H1 (cell line): ENCODE measurements at regions not wholly inside any gene's neighbourhood (a gene's known extent, or its start where the extent isn't known, plus 50 kb on each side); places are given as distances from the start of the nearest gene placed in this dataset.

Experiments
- BCL11A ChIP-seq, 2 experiments: IDR thresholded peaks; one replicate each; pipeline ENCODE4 v1.6.1; 2011; ENCODE audit warnings: low read depth in 2 of 2, low read length in 2 of 2, mild to moderate bottlenecking in 2 of 2
- RNF2 ChIP-seq: fragments of 200-900, 300-1000 bp; sonication (generic); IDR thresholded peaks from 2 replicates; pipeline ENCODE4 v1.7.1; 2016; ENCODE audit warnings: borderline replicate concordance, low read depth, mild to moderate bottlenecking, antibody characterized with exemption, low read length; ENCODE audit not compliant: poor library complexity, severe bottlenecking; ENCODE audit errors: missing control alignments
- TF ChIP-seq, protein P1 (sequence below): IDR thresholded peaks from 2 replicates; pipeline ENCODE4 v1.6.1; 2011; ENCODE audit warnings: low read length, improper control_type of control experiment
- TF ChIP-seq, protein P2 (sequence below), 3 experiments: IDR thresholded peaks; 1 replicate in 2 of 3; 2 replicates in 1 of 3; pipeline versions ENCODE4 v1.5.1 to v1.6.1; 2011; ENCODE audit warnings: low read length in 3 of 3, mild to moderate bottlenecking in 3 of 3, inconsistent platforms in 2 of 3, low read depth in 1 of 3, moderate library complexity in 1 of 3; ENCODE audit not compliant: insufficient read depth in 1 of 3; ENCODE audit errors: control extremely low read depth in 1 of 3

DNA sequence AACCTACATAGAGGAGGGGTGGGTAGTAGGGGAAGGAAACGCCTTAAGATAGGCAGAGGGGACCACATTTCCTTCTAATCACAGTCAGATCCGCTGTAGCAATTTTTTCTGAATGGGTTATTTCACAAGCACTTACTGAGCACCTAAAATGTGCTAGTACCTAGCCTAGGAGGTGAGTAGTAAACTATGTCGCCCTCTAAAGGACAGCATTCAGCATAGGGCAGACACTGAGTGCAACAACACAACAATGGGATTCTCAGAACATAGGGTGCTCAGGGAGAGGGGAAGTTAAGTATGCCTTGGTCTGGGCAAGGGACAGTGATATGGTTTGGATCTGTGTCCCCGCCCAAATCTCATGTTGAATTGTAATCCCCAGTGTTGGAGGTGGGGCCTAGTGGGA is 166.1 kb upstream of the RAB6C start (continued):
- TF ChIP-seq, protein P1, sequence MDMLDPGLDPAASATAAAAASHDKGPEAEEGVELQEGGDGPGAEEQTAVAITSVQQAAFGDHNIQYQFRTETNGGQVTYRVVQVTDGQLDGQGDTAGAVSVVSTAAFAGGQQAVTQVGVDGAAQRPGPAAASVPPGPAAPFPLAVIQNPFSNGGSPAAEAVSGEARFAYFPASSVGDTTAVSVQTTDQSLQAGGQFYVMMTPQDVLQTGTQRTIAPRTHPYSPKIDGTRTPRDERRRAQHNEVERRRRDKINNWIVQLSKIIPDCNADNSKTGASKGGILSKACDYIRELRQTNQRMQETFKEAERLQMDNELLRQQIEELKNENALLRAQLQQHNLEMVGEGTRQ, result no peak
- TF ChIP-seq RNF2, result no peak
- TF ChIP-seq, protein P2, sequence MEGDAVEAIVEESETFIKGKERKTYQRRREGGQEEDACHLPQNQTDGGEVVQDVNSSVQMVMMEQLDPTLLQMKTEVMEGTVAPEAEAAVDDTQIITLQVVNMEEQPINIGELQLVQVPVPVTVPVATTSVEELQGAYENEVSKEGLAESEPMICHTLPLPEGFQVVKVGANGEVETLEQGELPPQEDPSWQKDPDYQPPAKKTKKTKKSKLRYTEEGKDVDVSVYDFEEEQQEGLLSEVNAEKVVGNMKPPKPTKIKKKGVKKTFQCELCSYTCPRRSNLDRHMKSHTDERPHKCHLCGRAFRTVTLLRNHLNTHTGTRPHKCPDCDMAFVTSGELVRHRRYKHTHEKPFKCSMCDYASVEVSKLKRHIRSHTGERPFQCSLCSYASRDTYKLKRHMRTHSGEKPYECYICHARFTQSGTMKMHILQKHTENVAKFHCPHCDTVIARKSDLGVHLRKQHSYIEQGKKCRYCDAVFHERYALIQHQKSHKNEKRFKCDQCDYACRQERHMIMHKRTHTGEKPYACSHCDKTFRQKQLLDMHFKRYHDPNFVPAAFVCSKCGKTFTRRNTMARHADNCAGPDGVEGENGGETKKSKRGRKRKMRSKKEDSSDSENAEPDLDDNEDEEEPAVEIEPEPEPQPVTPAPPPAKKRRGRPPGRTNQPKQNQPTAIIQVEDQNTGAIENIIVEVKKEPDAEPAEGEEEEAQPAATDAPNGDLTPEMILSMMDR (IDR thresholded peaks at IDR 0.05; ENCODE audit: control extremely low read depth in 1 of 3, insufficient read depth in 1 of 3, low read depth in 1 of 3, low read length in 3 of 3), result peak in 2 of 3 experiments; percentile 27 to 63; a peak in 2 of 4 replicates
- TF ChIP-seq BCL11A (IDR thresholded peaks at IDR 0.05; ENCODE audit: low read depth in 2 of 2, low read length in 2 of 2), result no peak
- TF ChIP-seq, all 59 proteins: peak for 2
